NT2/D1 (cell line): ENCODE measurements at regions not wholly inside any gene's neighbourhood (a gene's known extent, or its start where the extent isn't known, plus 50 kb on each side); places are given as distances from the start of the nearest gene placed in this dataset.

Source experiments
- SUZ12 ChIP-seq: IDR thresholded peaks from 2 replicates; pipeline ENCODE4 v1.6.1; 2011; ENCODE audit not compliant: insufficient read length, insufficient read depth; ENCODE audit errors: extremely low read depth
- YY1 ChIP-seq: IDR thresholded peaks from 2 replicates; pipeline ENCODE4 v1.6.1; 2011; ENCODE audit not compliant: insufficient read length, insufficient read depth

- TF ChIP-seq YY1 (no peak), SUZ12 (no peak)
Observed at GRCh38 chr4:134585972-134586371, 384.4 kb upstream of the PABPC4L start.
